Omental fat pad (tissue), 3 donors: ENCODE measurements at regions not wholly inside any gene's neighbourhood (a gene's known extent, or its start where the extent isn't known, plus 50 kb on each side); places are given as distances from the start of the nearest gene placed in this dataset.

Experiments used
- ATAC-seq: fragments of 150-250 bp; one replicate; pipeline ENCODE4 v1.9.1; 2016; ENCODE audit warnings: mild to moderate bottlenecking, moderate library complexity; ENCODE audit not compliant: low FRiP score
- DNase-seq: peaks from one replicate; pipeline ENCODE4 v3.0.0-alpha.2; 2019; ENCODE audit warnings: low spot score
- TF ChIP-seq, protein P1 (sequence below), 3 donors: fragments of 450-650 bp; IDR thresholded peaks; one replicate each; pipeline ENCODE4 v1.5.1; 2016 to 2017; ENCODE audit warnings: antibody characterized with exemption in 3 of 3, mild to moderate bottlenecking in 3 of 3, moderate library complexity in 2 of 3

DNA sequence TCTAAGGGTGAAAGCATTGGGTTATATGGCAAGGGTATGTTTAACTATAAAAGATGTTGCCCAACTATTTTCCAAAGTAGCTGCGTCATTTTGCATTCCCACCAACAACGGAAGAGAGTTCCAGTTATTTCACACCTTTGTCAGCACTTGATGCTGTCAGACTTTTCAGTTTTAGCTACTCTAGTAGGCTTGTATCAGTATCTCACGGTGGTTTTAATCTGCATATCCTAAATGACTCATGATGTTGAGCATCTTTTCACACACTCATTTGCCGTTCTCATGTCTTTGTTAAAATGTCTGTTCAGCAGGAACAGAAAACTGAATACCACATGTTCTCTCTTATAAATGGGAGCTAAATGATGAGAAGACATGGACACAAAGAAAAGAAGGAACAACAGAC, 122.3 kb downstream of the RNASET2 start:
- DNase-seq: no peak
- ATAC-seq: no peak
- TF ChIP-seq, protein P1, sequence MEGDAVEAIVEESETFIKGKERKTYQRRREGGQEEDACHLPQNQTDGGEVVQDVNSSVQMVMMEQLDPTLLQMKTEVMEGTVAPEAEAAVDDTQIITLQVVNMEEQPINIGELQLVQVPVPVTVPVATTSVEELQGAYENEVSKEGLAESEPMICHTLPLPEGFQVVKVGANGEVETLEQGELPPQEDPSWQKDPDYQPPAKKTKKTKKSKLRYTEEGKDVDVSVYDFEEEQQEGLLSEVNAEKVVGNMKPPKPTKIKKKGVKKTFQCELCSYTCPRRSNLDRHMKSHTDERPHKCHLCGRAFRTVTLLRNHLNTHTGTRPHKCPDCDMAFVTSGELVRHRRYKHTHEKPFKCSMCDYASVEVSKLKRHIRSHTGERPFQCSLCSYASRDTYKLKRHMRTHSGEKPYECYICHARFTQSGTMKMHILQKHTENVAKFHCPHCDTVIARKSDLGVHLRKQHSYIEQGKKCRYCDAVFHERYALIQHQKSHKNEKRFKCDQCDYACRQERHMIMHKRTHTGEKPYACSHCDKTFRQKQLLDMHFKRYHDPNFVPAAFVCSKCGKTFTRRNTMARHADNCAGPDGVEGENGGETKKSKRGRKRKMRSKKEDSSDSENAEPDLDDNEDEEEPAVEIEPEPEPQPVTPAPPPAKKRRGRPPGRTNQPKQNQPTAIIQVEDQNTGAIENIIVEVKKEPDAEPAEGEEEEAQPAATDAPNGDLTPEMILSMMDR (IDR thresholded peaks at IDR 0.05): no peak

DNA sequence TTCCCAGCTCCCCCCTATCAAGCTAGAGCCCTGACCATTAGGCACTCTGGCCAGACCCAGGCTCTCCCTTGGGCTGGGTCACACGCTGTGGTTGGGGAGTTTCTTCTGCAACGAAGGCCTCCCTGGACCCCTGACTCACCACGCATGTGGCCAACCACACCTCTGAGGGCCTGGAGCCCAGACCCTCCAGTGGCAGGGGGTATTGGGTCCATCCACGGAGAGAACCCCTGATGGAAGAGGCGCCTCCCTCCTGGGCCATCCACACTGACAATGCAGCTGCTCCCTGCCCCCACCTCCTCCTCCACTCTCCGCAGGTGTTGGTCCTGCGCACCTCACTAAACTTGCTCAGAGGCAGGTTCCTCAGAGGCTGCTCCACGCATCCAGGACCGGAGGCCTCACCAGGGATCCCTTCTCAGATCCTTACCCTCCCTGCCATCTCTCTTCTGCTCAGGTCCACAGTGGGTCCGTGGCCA, 125.4 kb downstream of the RNASET2 start:
- ATAC-seq (no peak), DNase-seq (no peak)
- TF ChIP-seq, protein P1 (IDR thresholded peaks at IDR 0.05): no peak

DNA sequence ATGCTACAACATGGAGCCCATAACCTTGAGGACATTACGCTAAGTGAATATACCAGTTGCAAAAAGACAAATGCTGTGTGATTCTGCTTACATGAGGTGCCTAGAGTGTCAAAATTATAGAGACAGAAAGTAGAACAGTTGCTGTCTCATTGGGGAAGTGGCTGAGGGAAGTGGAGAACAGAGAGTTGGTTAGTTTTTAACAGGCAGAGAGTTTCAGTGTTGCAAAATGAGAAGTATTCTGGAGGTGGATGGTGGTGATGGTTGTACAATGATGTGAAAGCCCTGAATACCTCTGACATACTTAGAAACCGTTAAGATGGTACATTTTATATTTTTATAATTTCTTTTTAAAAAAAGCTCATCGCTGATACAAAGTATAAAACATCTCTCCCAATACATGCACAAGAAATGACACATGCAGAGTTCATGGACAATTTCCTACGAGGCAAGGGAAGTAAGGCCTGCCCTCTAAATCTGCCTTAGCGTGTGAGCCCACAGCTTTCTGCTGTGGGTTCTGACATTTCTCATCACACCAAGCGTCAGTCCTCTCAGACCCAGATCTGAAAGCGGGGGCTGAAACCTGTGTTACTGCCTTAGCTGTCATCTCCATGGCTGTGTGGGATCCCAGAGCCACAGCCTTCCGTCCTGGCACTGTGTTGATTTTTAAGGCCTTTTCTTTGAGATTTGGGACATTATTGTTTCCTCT, 126.0 kb downstream of the RNASET2 start:
- ATAC-seq (no peak), DNase-seq (no peak)
- TF ChIP-seq, protein P1 (IDR thresholded peaks at IDR 0.05): no peak

DNA sequence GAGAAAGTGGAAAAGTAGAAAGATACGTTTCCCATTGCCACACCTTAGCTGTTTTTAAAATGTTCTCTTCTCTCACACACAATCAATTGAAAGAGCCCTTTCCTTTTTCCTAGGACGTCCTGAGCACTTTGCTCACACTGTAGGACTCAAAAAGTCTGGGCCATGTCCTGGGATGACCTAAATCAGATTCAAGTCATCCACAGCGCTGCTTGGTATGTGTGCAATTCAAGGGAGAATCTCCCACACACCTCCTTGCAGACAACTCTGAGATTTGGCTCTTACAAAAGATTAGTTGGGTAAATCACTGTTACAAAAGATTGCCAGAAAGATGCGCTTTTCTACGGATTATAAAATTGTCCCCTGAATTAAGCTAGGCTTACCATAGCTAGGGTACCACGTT, 130.1 kb downstream of the RNASET2 start:
- TF ChIP-seq, protein P1 (IDR thresholded peaks at IDR 0.05): no peak
- ATAC-seq (peak; percentile 69), DNase-seq (no peak)

DNA sequence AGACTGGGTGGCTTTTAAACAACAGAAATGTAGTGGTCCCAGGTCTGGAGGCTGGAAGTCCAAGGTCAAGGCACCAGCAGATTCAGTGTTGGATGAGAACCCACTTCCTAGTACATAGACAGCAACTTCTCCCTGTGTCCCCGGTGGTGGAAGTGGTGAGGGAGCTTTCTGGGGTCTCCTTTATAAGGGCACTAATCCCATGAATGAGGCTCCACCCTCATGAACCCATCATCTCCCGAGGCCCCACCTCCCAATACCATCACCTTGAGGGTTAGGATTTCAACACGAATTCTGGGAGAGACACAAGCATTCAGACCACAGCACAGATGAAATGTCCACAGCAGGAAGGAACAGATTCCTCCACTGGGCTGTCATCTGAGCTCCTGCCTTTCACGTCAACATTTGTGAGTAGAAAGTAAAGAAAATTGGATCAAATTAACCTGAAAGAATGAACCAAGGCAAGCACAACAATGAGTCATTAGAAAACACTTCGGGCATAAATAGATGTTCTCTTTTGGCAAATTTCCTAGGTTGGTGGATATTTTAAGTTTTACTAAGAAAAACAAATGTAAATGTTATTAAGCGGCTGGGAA, 130.7 kb downstream of the RNASET2 start:
- TF ChIP-seq, protein P1 (IDR thresholded peaks at IDR 0.05): no peak
- no peak for DNase-seq
- ATAC-seq: peak; percentile 88

DNA sequence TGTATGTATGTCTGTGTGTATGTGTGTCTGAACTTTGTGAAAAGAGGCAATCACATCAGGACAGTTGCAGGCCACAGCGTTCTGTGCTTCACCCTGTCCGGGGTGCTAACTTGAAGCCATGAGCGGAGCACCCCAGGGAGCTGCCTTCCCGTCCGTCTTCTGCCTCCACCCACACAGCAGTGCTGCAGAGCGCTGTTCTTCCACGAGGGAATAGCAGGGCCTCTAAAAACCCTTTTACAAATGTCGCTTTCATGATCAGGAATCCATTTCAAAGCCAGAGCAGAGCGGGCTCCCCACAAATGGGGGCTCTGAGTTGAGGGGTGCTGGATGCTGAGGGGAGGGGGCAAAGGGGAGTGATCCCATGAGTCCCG, 131.5 kb downstream of the RNASET2 start:
- ATAC-seq (no peak), DNase-seq (no peak)
- TF ChIP-seq, protein P1 (IDR thresholded peaks at IDR 0.05): no peak
